HepG2 (cell line): ENCODE measurements at regions not wholly inside any gene's neighbourhood (a gene's known extent, or its start where the extent isn't known, plus 50 kb on each side); places are given as distances from the start of the nearest gene placed in this dataset.

Source experiments
- CTCF ChIP-seq: sonication (generic); formaldehyde crosslinking; IDR thresholded peaks from 2 replicates; pipeline ENCODE4 v1.5.0; 2020; ENCODE audit warnings: mild to moderate bottlenecking, missing genetic modification reagents, moderate library complexity
- NFYB ChIP-seq: sonication (generic); formaldehyde crosslinking; IDR thresholded peaks from 2 replicates; pipeline ENCODE4 v1.4.0; 2020; ENCODE audit warnings: missing genetic modification reagents

- TF ChIP-seq NFYB (CRISPR knock-in tag): no peak
- TF ChIP-seq CTCF (CRISPR knock-in tag): no peak
These were observed 84.7 kb upstream of the SLCO6A1 start for GRCh38 chr5:102583276-102584124.
